WTC11 (cell line): ENCODE measurements at regions not wholly inside any gene's neighbourhood (a gene's known extent, or its start where the extent isn't known, plus 50 kb on each side); places are given as distances from the start of the nearest gene placed in this dataset.

Source experiments
- ATAC-seq: fragments of 200-7000 bp; cut with Tn5 transposase; 2 replicates; pipeline ENCODE4 v1.10.0; 2021; ENCODE audit warnings: mild to moderate bottlenecking, moderate library complexity
- CTCF ChIA-PET: fragments of 300-600 bp; sonication (Branson Sonifier 250); formaldehyde crosslinking; loops from one replicate; lab custom pipeline; 2021; ENCODE audit warnings: antibody characterized with exemption; lab: Charles Lee
- POLR2A ChIA-PET: fragments of 350-600 bp; sonication (Branson Sonifier 250); formaldehyde crosslinking; loops from one replicate; lab custom pipeline; 2021; ENCODE audit warnings: antibody characterized with exemption; lab: Charles Lee
- DNase-seq: peaks from one replicate; pipeline ENCODE4 v3.0.0; 2021; ENCODE audit warnings: low spot score
- H3K27ac Mint-ChIP-seq: 2 replicates; pipeline ENCODE4 v1.8.0; 2021; ENCODE audit warnings: mixed read lengths
- H3K27me3 Mint-ChIP-seq: 2 replicates; pipeline ENCODE4 v1.8.0; 2021; ENCODE audit warnings: low read depth, mild to moderate bottlenecking, moderate library complexity, mixed read lengths
- H3K36me3 Mint-ChIP-seq: 2 replicates; pipeline ENCODE4 v1.8.0; 2021; ENCODE audit warnings: mixed read lengths
- H3K4me1 Mint-ChIP-seq: 2 replicates; pipeline ENCODE4 v1.8.0; 2022; ENCODE audit warnings: mixed read lengths
- H3K4me3 Mint-ChIP-seq: 2 replicates; pipeline ENCODE4 v1.8.0; 2021; ENCODE audit warnings: mild to moderate bottlenecking, moderate library complexity, mixed read lengths
- H3K9me3 Mint-ChIP-seq: 2 replicates; pipeline ENCODE4 v1.8.0; 2021; ENCODE audit warnings: mixed read lengths
- AR ChIP-seq: fragments of 250-450 bp; sonication (Bioruptor Pico); IDR thresholded peaks from 2 replicates; pipeline ENCODE4 v1.9.0; 2021; ENCODE audit warnings: mild to moderate bottlenecking
- CREB1 ChIP-seq: sonication (generic); formaldehyde crosslinking; IDR thresholded peaks from 2 replicates; pipeline ENCODE4 v1.8.0; 2023; ENCODE audit warnings: mild to moderate bottlenecking, missing genetic modification reagents
- CREM ChIP-seq: sonication (generic); formaldehyde crosslinking; IDR thresholded peaks from 2 replicates; pipeline ENCODE4 v1.8.1; 2022; ENCODE audit warnings: mild to moderate bottlenecking, missing genetic modification reagents, moderate library complexity
- E2F1 ChIP-seq: sonication (generic); formaldehyde crosslinking; IDR thresholded peaks from 2 replicates; pipeline ENCODE4 v1.8.0; 2022; ENCODE audit warnings: mild to moderate bottlenecking, missing genetic modification reagents
- EMX1 ChIP-seq: fragments of 250-450 bp; sonication (Bioruptor Pico); IDR thresholded peaks from 2 replicates; pipeline ENCODE4 v1.8.0; 2021; ENCODE audit warnings: mild to moderate bottlenecking
- ERG ChIP-seq: fragments of 250-450 bp; sonication (Bioruptor Pico); IDR thresholded peaks from 2 replicates; pipeline ENCODE4 v1.8.0; 2021; ENCODE audit warnings: mild to moderate bottlenecking
- ESRRA ChIP-seq: sonication (generic); formaldehyde crosslinking; IDR thresholded peaks from 2 replicates; pipeline ENCODE4 v1.8.1; 2022; ENCODE audit warnings: mild to moderate bottlenecking, missing genetic modification reagents, borderline replicate concordance
- HMGXB4 ChIP-seq: sonication (generic); formaldehyde crosslinking; IDR thresholded peaks from 2 replicates; pipeline ENCODE4 v1.8.1; 2023; ENCODE audit warnings: mild to moderate bottlenecking, moderate library complexity, missing genetic modification reagents
- IRF2 ChIP-seq: sonication (generic); formaldehyde crosslinking; IDR thresholded peaks from 2 replicates; pipeline ENCODE4 v1.8.0; 2022; ENCODE audit warnings: low read depth, missing genetic modification reagents, borderline replicate concordance
- JAZF1 ChIP-seq: fragments of 250-450 bp; sonication (Bioruptor Pico); IDR thresholded peaks from 2 replicates; pipeline ENCODE4 v1.9.0; 2021; ENCODE audit warnings: moderate library complexity, mild to moderate bottlenecking, inconsistent platforms
- NR2C2 ChIP-seq: sonication (generic); formaldehyde crosslinking; IDR thresholded peaks from 2 replicates; pipeline ENCODE4 v1.8.0; 2022; ENCODE audit warnings: mild to moderate bottlenecking, missing genetic modification reagents
- OVOL2 ChIP-seq: fragments of 250-450 bp; sonication (Bioruptor Pico); IDR thresholded peaks from 2 replicates; pipeline ENCODE4 v1.9.0; 2021; ENCODE audit warnings: mild to moderate bottlenecking, borderline replicate concordance
- PRDM15 ChIP-seq: sonication (generic); formaldehyde crosslinking; IDR thresholded peaks from 2 replicates; pipeline ENCODE4 v1.8.0; 2022; ENCODE audit warnings: missing genetic modification reagents
- SMAD3 ChIP-seq: sonication (generic); formaldehyde crosslinking; IDR thresholded peaks from 2 replicates; pipeline ENCODE4 v1.8.0; 2022; ENCODE audit warnings: missing genetic modification reagents, mild to moderate bottlenecking, borderline replicate concordance
- SMAD4 ChIP-seq: sonication (generic); formaldehyde crosslinking; IDR thresholded peaks from 2 replicates; pipeline ENCODE4 v1.8.0; 2022; ENCODE audit warnings: mild to moderate bottlenecking, missing genetic modification reagents
- SOX15 ChIP-seq: fragments of 250-450 bp; sonication (Bioruptor Pico); IDR thresholded peaks from 2 replicates; pipeline ENCODE4 v1.9.0; 2021; ENCODE audit warnings: mild to moderate bottlenecking
- TEAD1 ChIP-seq: sonication (generic); formaldehyde crosslinking; IDR thresholded peaks from 2 replicates; pipeline ENCODE4 v1.8.0; 2022; ENCODE audit warnings: mild to moderate bottlenecking, missing genetic modification reagents
- USF1 ChIP-seq: sonication (generic); formaldehyde crosslinking; IDR thresholded peaks from 2 replicates; pipeline ENCODE4 v1.8.0; 2022; ENCODE audit warnings: mild to moderate bottlenecking, missing genetic modification reagents
- ZMAT4 ChIP-seq: fragments of 250-450 bp; sonication (Bioruptor Pico); IDR thresholded peaks from 2 replicates; pipeline ENCODE4 v1.9.0; 2021; ENCODE audit warnings: mild to moderate bottlenecking
- ZNF121 ChIP-seq: sonication (generic); formaldehyde crosslinking; IDR thresholded peaks from 2 replicates; pipeline ENCODE4 v1.8.0; 2023; ENCODE audit warnings: missing genetic modification reagents
- ZNF281 ChIP-seq: sonication (generic); formaldehyde crosslinking; IDR thresholded peaks from 2 replicates; pipeline ENCODE4 v1.8.0; 2023; ENCODE audit warnings: mild to moderate bottlenecking, missing genetic modification reagents

- TF ChIP-seq ZNF281 (CRISPR knock-in tag) (no peak), ZMAT4 (no peak), CREM (CRISPR knock-in tag) (no peak)
These were observed 388.3 kb upstream of the CELF4 start (continued) for GRCh38 chr18:37953876-37954275.

- H3K4me3 Mint-ChIP-seq, result no peak overlapping the region
- TF ChIP-seq OVOL2 (CRISPR knock-in tag) (no peak), TEAD1 (CRISPR knock-in tag) (no peak), SOX15 (CRISPR knock-in tag) (no peak), SMAD4 (CRISPR knock-in tag) (no peak), SMAD3 (no peak), USF1 (CRISPR knock-in tag) (no peak), ZNF121 (CRISPR knock-in tag) (no peak), EMX1 (no peak), IRF2 (CRISPR knock-in tag) (no peak), E2F1 (CRISPR knock-in tag) (no peak)
- ATAC-seq (no peak), DNase-seq (no peak)
- no peaks in the 10 kb centered on the region for H3K4me1 Mint-ChIP-seq
- no peak overlapping the region for H3K27ac Mint-ChIP-seq
- ChIA-PET POLR2A (no interaction called here), CTCF (no interaction called here)
- peaks cover 18% of the 10 kb centered on the region for H3K9me3 Mint-ChIP-seq
- H3K27me3 Mint-ChIP-seq, result peaks cover 2% of the 10 kb centered on the region; the same call in 1 of the 2 replicates
- peaks cover 16% of the 10 kb centered on the region for H3K36me3 Mint-ChIP-seq
These were observed 382.9 kb upstream of the CELF4 start for GRCh38 chr18:37948471-37948870.

- ATAC-seq (no peak), DNase-seq (no peak)
- no peak overlapping the region for H3K4me3 Mint-ChIP-seq
- H3K27ac Mint-ChIP-seq, result no peak overlapping the region
- ChIA-PET POLR2A (no interaction called here), CTCF (no interaction called here)
- no peaks in the 10 kb centered on the region for H3K9me3 Mint-ChIP-seq
- H3K27me3 Mint-ChIP-seq, result peaks cover 2% of the 10 kb centered on the region; the same call in 1 of the 2 replicates
- no peaks in the 10 kb centered on the region for H3K4me1 Mint-ChIP-seq
- no peaks in the 10 kb centered on the region for H3K36me3 Mint-ChIP-seq
- TF ChIP-seq CREB1, result no peak
- TF ChIP-seq ERG, result no peak
- TF ChIP-seq HMGXB4 (CRISPR knock-in tag), result no peak
- no peak for TF ChIP-seq PRDM15 (CRISPR knock-in tag)
- TF ChIP-seq NR2C2 (CRISPR knock-in tag), result no peak
- no peak for TF ChIP-seq JAZF1
- TF ChIP-seq ESRRA (CRISPR knock-in tag), result no peak
- no peak for TF ChIP-seq AR (CRISPR knock-in tag)
These were observed 380.7 kb upstream of the CELF4 start for GRCh38 chr18:37946324-37946723.
